Heart right ventricle (tissue), 16 donors: ENCODE measurements at regions not wholly inside any gene's neighbourhood (a gene's known extent, or its start where the extent isn't known, plus 50 kb on each side); places are given as distances from the start of the nearest gene placed in this dataset.
A peak's percentile ranks its signal among the peaks of the same experiment; 100 is the strongest.

Source experiments
- ATAC-seq, 8 donors: fragments of 200-7000 bp; cut with Tn5 transposase; one replicate each; pipeline ENCODE4 v1.9.1; 2020; ENCODE audit warnings: mild to moderate bottlenecking in 8 of 8, moderate library complexity in 8 of 8, moderate number of reproducible peaks in 1 of 8
- DNase-seq, 2 donors: peaks; one replicate each; pipeline ENCODE4 v3.0.0-alpha.2; 2020
- H3K27ac ChIP-seq, 10 donors: fragments of 200-600 bp; sonication (generic) in 2 of 10; one replicate each; pipeline versions ENCODE4 v1.5.0 to v1.8.0; 2020 to 2022; ENCODE audit warnings: mild to moderate bottlenecking in 3 of 10
- H3K27me3 ChIP-seq, 7 donors: fragments of 200-600 bp; one replicate each; pipeline ENCODE4 v1.8.0; 2021 to 2022; ENCODE audit warnings: mild to moderate bottlenecking in 2 of 7
- H3K36me3 ChIP-seq, 9 donors: fragments of 200-600 bp; sonication (generic) in 1 of 9; one replicate each; pipeline versions ENCODE4 v1.5.0 to v1.8.0; 2020 to 2022; ENCODE audit warnings: mild to moderate bottlenecking in 2 of 9
- H3K4me1 ChIP-seq, 9 donors: fragments of 200-600 bp; sonication (generic) in 1 of 9; one replicate each; pipeline versions ENCODE4 v1.5.0 to v1.8.0; 2020 to 2022; ENCODE audit warnings: mild to moderate bottlenecking in 4 of 9
- H3K4me3 ChIP-seq, 10 donors: fragments of 200-600 bp; sonication (generic) in 2 of 10; one replicate each; pipeline versions ENCODE4 v1.5.0 to v1.8.0; 2020 to 2022; ENCODE audit warnings: mild to moderate bottlenecking in 7 of 10, moderate library complexity in 2 of 10
- H3K9me3 ChIP-seq, 11 donors: fragments of 200-600 bp in 10 of 11; sonication (generic) in 2 of 11; one replicate each; pipeline versions ENCODE4 v1.5.0 to v1.8.0; 2013 to 2022; ENCODE audit warnings: mild to moderate bottlenecking in 2 of 11, control low read depth in 1 of 11, moderate library complexity in 1 of 11
- CTCF ChIP-seq, 9 donors: fragments of 200-600 bp; sonication (generic) in 2 of 9; IDR thresholded peaks; one replicate each; pipeline versions ENCODE4 v1.5.0 to v1.8.0; 2021 to 2022; ENCODE audit warnings: antibody characterized with exemption in 9 of 9, mild to moderate bottlenecking in 5 of 9, moderate library complexity in 1 of 9
- WGBS, 2 donors: extraction: QIAGEN DNeasy Blood & Tissue Kit; methylation state at CpG; one replicate each; pipeline ENCODE4 v1.1.7; 2013; ENCODE audit warnings: inconsistent platforms in 1 of 2; 5-methylcytosine and 5-hydroxymethylcytosine counted together
- intact Hi-C, 10 donors: fragments of 100-400 bp; cut with DNase I; formaldehyde crosslinking; loops; one replicate each; pipeline versions ENCODE4 v1.11.1 to v1.14.2; 2022
- donor health status: Arrhythmogenic right ventricular cardiomyopathy.
- donor health status: ischemic (EF 13 %, LVEDD 7.1; RV severe dilation, severe dysfunction).
- donor health status: healthy with polysubstance abuse.
- donor health status: DM: no; HTN: yes; CAD: no.
- donor health status: DM: no; HTN: no; CAD: no.
- donor health status: ischemic (EF 25% LVEDD 6.9; RV normal size, moderate dysfunction).
- donor health status: ischemic (EF 25% LVEDD 5.7; RV mildly dilated, moderate dysfunction).
- donor health status: healthy.
- donor health status: DM: yes; HTN: yes; CAD: no.
- donor health status: Ischemic cardiomyopathy.
- donor health status: ischemic (EF 35%, LVEDD 5.7; RV mildly dilated, moderate dysfunction).
- donor health status: nonischemic (EF 11% LVEDD 7.7; RV severe dilation, severe dysfunction).
- donor health status: DM: yes; HTN: yes; CAD: no.
- donor health status: PGD.
- donor health status: ischemic (EF 29% LVEDD 5.4; RV normal size, mild dysfunction).
- donor health status: nonischemic (EF 23%, LVEDD 6.1; RV moderate dilation, normal function).

GRCh38 chr2:155320236-155320635, 621.7 kb downstream of the KCNJ3 start:
- Histone ChIP-seq H3K27me3 (no peaks in the 10 kb centered on the region), H3K4me3 (no peak overlapping the region), H3K36me3 (no peaks in the 10 kb centered on the region), H3K9me3 (no peaks in the 10 kb centered on the region), H3K4me1 (no peaks in the 10 kb centered on the region), H3K27ac (no peak overlapping the region)
- ATAC-seq (no peak), DNase-seq (no peak)
- no peak for TF ChIP-seq CTCF (IDR thresholded peaks at IDR 0.05)
- intact Hi-C loops: no loop called here
- 51 to 55% methylated on average over 1 of the region's 1 CpG for WGBS, 2 donors

- Histone ChIP-seq H3K4me1 (no peaks in the 10 kb centered on the region), H3K4me3 (no peak overlapping the region), H3K9me3 (no peaks in the 10 kb centered on the region), H3K27me3 (no peaks in the 10 kb centered on the region), H3K27ac (no peak overlapping the region), H3K36me3 (no peaks in the 10 kb centered on the region)
- intact Hi-C loops: loop anchor here in 1 of 10 donors (10.0 kb wide), 1 partner anchor 694 kb away; no protein-coding TSS in a partner anchor
- no peak for TF ChIP-seq CTCF (IDR thresholded peaks at IDR 0.05)
- WGBS, 2 donors: 84 to 85% methylated on average over 2 of the region's 2 CpGs
- no peak for DNase-seq
- no peak for ATAC-seq
Observed at GRCh38 chr2:155318710-155319109, 620.2 kb downstream of the KCNJ3 start.

GRCh38 chr2:155315768-155316167, 617.3 kb downstream of the KCNJ3 start:
- no peaks in the 10 kb centered on the region for H3K4me1 ChIP-seq
- no peak overlapping the region for H3K27ac ChIP-seq
- no peaks in the 10 kb centered on the region for H3K27me3 ChIP-seq
- DNase-seq: no peak
- no peaks in the 10 kb centered on the region for H3K36me3 ChIP-seq
- ATAC-seq: no peak
- H3K9me3 ChIP-seq: no peaks in the 10 kb centered on the region
- H3K4me3 ChIP-seq: no peak overlapping the region
- intact Hi-C loops: loop anchor here in 1 of 10 donors (10.0 kb wide), 1 partner anchor 691 kb away; no protein-coding TSS in a partner anchor
- no peak for TF ChIP-seq CTCF (IDR thresholded peaks at IDR 0.05)
- whole genome bisulfite sequencing, 2 donors: 76 to 85% methylated on average over 2 of the region's 2 CpGs

GRCh38 chr2:155310589-155310988, 612.1 kb downstream of the KCNJ3 start:
- Histone ChIP-seq H3K36me3 (no peaks in the 10 kb centered on the region), H3K9me3 (no peaks in the 10 kb centered on the region), H3K27ac (no peak overlapping the region), H3K4me3 (no peak overlapping the region), H3K27me3 (no peaks in the 10 kb centered on the region), H3K4me1 (no peaks in the 10 kb centered on the region)
- DNase-seq (no peak), ATAC-seq (no peak)
- intact Hi-C loops: loop anchor here in 2 of 10 donors (5.0 to 10.0 kb wide), 2 partner anchors 686 to 688 kb away; no protein-coding TSS in a partner anchor
- 9 to 14% methylated on average over 3 of the region's 3 CpGs for WGBS, 2 donors
- peak in 8 of 9 donors; percentile 8 to 58 (median 44) for TF ChIP-seq CTCF (IDR thresholded peaks at IDR 0.05)
